Activated B cell treated with CpG ODN at 0.5 μM for 24 hours (primary cell): ENCODE measurements at regions not wholly inside any gene's neighbourhood (a gene's known extent, or its start where the extent isn't known, plus 50 kb on each side); places are given as distances from the start of the nearest gene placed in this dataset.

Source experiments
- ATAC-seq: fragments of 200-7000 bp; cut with Tn5 transposase; one replicate; pipeline ENCODE4 v1.10.0; 2021; ENCODE audit warnings: low read depth, mild to moderate bottlenecking, moderate library complexity
- CTCF ChIA-PET: fragments of 350-600 bp; sonication (Branson Sonifier 250); formaldehyde crosslinking; loops from one replicate; lab custom pipeline; 2021; ENCODE audit warnings: antibody characterized with exemption; lab: Charles Lee
- POLR2A ChIA-PET: fragments of 350-600 bp; sonication (Branson Sonifier 250); formaldehyde crosslinking; loops from one replicate; lab custom pipeline; 2021; ENCODE audit warnings: antibody characterized with exemption; lab: Charles Lee
- DNase-seq: peaks from one replicate; pipeline ENCODE4 v3.0.0; 2022
- H3K27ac Mint-ChIP-seq: one replicate; pipeline ENCODE4 v1.8.0; 2020; ENCODE audit warnings: mixed read lengths
- H3K27me3 Mint-ChIP-seq: one replicate; pipeline ENCODE4 v1.8.0; 2021; ENCODE audit warnings: mixed read lengths
- H3K36me3 Mint-ChIP-seq: one replicate; pipeline ENCODE4 v1.8.0; 2021; ENCODE audit warnings: low read depth, mixed read lengths
- H3K4me1 Mint-ChIP-seq: one replicate; pipeline ENCODE4 v1.8.0; 2021; ENCODE audit warnings: mixed read lengths
- H3K4me3 Mint-ChIP-seq: one replicate; pipeline ENCODE4 v1.8.0; 2020; ENCODE audit warnings: mild to moderate bottlenecking, mixed read lengths
- H3K9me3 Mint-ChIP-seq: one replicate; pipeline ENCODE4 v1.8.0; 2020; ENCODE audit warnings: mixed read lengths
- CTCF ChIP-seq: fragments of 200-600 bp; IDR thresholded peaks from one replicate; pipeline ENCODE4 v1.8.0; 2022; ENCODE audit warnings: antibody characterized with exemption, mild to moderate bottlenecking
- intact Hi-C: fragments of 100-400 bp; cut with micrococcal nuclease; formaldehyde crosslinking; loops from one replicate; pipeline ENCODE4 v1.15.1; 2024

- H3K36me3 Mint-ChIP-seq: no peaks in the 10 kb centered on the region
- H3K9me3 Mint-ChIP-seq: peaks cover 4% of the 10 kb centered on the region
- H3K27ac Mint-ChIP-seq: no peak overlapping the region
- CTCF ChIA-PET: no interaction called here
- DNase-seq (no peak), ATAC-seq (no peak)
- no peak overlapping the region for H3K4me3 Mint-ChIP-seq
- POLR2A ChIA-PET: no interaction called here
- intact Hi-C loops: no loop called here
- H3K4me1 Mint-ChIP-seq: no peaks in the 10 kb centered on the region
- peaks cover 7% of the 10 kb centered on the region for H3K27me3 Mint-ChIP-seq
- TF ChIP-seq CTCF: no peak
These were observed 261.4 kb downstream of the TJP1 start for GRCh38 chr15:29560896-29561295.

GRCh38 chr15:29558261-29558660 is 264.0 kb downstream of the TJP1 start:
- H3K9me3 Mint-ChIP-seq: peaks cover 3% of the 10 kb centered on the region
- ATAC-seq (no peak), DNase-seq (no peak)
- ChIA-PET POLR2A (no interaction called here), CTCF (no interaction called here)
- no peaks in the 10 kb centered on the region for H3K4me1 Mint-ChIP-seq
- no peak for TF ChIP-seq CTCF
- peaks cover 7% of the 10 kb centered on the region for H3K27me3 Mint-ChIP-seq
- no peaks in the 10 kb centered on the region for H3K36me3 Mint-ChIP-seq
- intact Hi-C loops: no loop called here
- no peak overlapping the region for H3K27ac Mint-ChIP-seq
- no peak overlapping the region for H3K4me3 Mint-ChIP-seq

GRCh38 chr15:29557171-29557570 is 265.1 kb downstream of the TJP1 start:
- Mint-ChIP-seq H3K4me1 (no peaks in the 10 kb centered on the region), H3K9me3 (no peaks in the 10 kb centered on the region), H3K4me3 (no peak overlapping the region), H3K36me3 (no peaks in the 10 kb centered on the region), H3K27ac (no peak overlapping the region), H3K27me3 (peaks cover 7% of the 10 kb centered on the region)
- ATAC-seq: no peak
- no peak for DNase-seq
- intact Hi-C loops: no loop called here
- CTCF ChIA-PET: no interaction called here
- no peak for TF ChIP-seq CTCF
- POLR2A ChIA-PET: no interaction called here

- POLR2A ChIA-PET: no interaction called here
- H3K27ac Mint-ChIP-seq: no peak overlapping the region
- DNase-seq: no peak
- no peak for TF ChIP-seq CTCF
- H3K36me3 Mint-ChIP-seq: no peaks in the 10 kb centered on the region
- CTCF ChIA-PET: no interaction called here
- peaks cover 7% of the 10 kb centered on the region for H3K27me3 Mint-ChIP-seq
- no peak for ATAC-seq
- no peak overlapping the region for H3K4me3 Mint-ChIP-seq
- H3K4me1 Mint-ChIP-seq: no peaks in the 10 kb centered on the region
- H3K9me3 Mint-ChIP-seq: peaks cover 1% of the 10 kb centered on the region
- intact Hi-C loops: no loop called here
These were observed 265.9 kb downstream of the TJP1 start for GRCh38 chr15:29556380-29556779.

GRCh38 chr15:29554531-29554930 is 267.7 kb downstream of the TJP1 start:
- Mint-ChIP-seq H3K4me3 (no peak overlapping the region), H3K36me3 (no peaks in the 10 kb centered on the region), H3K9me3 (peaks cover 1% of the 10 kb centered on the region), H3K4me1 (no peaks in the 10 kb centered on the region), H3K27me3 (peaks cover 4% of the 10 kb centered on the region), H3K27ac (no peak overlapping the region)
- DNase-seq (no peak), ATAC-seq (no peak)
- ChIA-PET POLR2A (no interaction called here), CTCF (no interaction called here)
- no peak for TF ChIP-seq CTCF
- intact Hi-C loops: no loop called here
